HG03378 (cell line): ENCODE measurements at regions not wholly inside any gene's neighbourhood (a gene's known extent, or its start where the extent isn't known, plus 50 kb on each side); places are given as distances from the start of the nearest gene placed in this dataset.
"Not testable (repeated sequence)": the region's sequence is repeated elsewhere in the genome, so short reads cannot be mapped to it uniquely, and the experiment has no call there.

Source experiments
- ATAC-seq: cut with Tn5 transposase; IDR thresholded peaks from one replicate; pipeline ENCODE4 v1.9.1; 2021; ENCODE audit warnings: mild to moderate bottlenecking, moderate library complexity; ENCODE audit not compliant: unreplicated experiment

DNA sequence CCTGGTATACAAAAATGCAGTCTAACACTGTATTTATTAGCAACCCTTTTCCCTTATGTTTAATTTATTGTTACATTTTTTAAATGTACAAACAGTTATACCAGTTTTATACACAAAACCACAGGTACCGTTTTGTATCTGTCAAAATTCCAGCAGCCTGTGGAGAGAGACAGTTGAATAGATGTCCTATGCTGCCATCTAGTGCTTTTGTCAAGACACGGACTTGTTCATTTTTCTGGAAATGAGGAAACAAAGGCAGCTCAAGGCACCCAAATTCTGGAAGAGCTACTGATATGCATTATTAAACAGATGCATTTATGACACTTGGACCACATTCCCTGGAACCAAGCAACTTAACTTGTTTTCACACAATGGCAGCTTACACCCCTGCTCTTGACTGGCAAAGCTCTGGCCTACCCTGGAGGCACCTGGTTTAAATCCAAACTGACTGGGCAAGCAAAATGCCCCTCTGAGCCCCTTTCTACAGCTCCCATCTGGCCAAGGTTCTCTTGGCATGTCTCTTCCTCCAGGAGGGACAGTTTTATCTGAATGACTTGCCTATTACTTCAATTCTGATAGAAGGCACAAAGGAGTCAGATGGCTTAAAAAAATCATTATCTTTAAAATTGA, 286.9 kb upstream of the PRKD1 start:
- ATAC-seq, result peak; percentile 59

DNA sequence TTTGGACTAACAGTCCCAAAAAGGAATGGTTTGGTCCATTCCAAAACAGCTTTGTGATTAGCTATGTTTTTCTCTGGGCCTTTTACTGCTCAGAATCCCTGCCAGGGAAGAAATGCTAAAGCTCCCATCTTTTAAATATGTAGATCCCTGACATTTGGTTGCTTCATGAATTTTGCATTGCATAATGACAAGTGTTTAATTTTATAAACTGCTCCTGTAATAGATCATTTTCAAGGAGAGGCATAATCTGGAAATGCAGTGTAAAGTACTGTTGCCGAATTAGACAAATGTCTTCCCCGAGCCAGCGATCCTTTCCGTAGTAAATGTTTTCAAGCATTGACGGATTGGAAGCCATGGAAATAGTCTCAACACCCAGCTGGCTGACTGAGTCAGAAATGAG, 291.3 kb upstream of the PRKD1 start:
- ATAC-seq, result no peak

GRCh38 chr14:30221546-30221945, 293.9 kb upstream of the PRKD1 start:
- no peak for ATAC-seq

- no peak for ATAC-seq
These were observed 295.7 kb upstream of the PRKD1 start for GRCh38 chr14:30223385-30223785.

DNA sequence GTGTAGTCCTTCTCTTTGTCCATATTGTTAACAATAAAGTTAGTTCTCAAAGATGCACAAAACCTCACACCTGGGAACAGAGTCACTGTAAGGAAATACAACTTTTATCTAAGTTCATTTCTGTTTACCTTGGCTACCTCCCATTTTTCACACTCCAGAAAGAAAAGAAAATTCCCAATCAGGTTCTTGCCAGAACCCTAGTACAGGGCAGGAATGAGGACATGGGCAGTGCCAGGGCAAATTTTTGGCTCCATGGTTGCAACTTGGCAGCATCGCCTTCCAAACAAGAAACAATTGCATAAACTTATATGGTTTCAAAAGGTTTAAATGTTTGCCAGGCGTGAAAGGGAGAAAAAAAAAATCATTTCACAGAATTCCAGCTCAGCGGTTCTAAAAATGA, 296.3 kb upstream of the PRKD1 start:
- ATAC-seq, result no peak

- ATAC-seq, result no peak
These were observed 297.5 kb upstream of the PRKD1 start for GRCh38 chr14:30225176-30225575.

- ATAC-seq, result no peak
These were observed 299.8 kb upstream of the PRKD1 start for GRCh38 chr14:30227436-30227835.

DNA sequence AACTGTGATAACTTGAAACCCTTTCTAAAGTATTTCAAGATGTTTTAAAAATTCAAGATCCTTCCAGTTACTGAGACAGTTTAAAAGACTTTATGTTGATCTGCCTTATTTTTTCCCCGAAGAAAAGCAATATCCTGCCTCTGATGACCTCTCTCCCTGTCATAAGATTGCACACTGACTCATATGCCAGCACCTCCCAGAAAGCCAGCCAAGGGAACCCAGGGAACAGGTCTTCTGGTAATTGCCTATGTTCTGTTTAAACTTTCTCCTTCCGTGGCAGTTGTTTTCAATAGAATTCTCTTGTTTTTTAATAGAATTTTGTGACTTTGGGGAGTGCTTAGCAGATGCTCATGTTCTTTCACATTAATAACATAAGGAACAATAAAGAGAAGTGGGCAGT, 300.2 kb upstream of the PRKD1 start:
- ATAC-seq, result no peak

GRCh38 chr14:30230719-30231118, 303.1 kb upstream of the PRKD1 start:
- ATAC-seq, result no peak

DNA sequence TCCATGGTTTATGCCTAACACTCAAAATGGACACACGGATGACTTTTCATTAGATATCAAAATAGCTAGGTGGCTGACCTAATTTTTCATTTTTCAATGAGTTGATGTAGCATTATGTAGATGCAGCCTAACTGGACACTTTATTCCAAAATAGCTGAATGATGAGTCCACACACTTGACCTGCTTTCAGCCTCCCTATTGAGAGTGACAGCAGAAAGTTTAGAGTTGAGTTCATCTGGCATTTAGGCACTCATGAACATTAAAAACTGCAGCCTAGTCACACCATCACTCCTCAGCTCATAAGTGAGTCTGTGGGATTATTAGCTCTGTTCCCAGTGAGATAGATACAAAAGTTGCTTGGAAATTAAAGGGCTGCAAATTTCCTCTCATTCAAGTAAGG, 307.3 kb upstream of the PRKD1 start:
- no peak for ATAC-seq

DNA sequence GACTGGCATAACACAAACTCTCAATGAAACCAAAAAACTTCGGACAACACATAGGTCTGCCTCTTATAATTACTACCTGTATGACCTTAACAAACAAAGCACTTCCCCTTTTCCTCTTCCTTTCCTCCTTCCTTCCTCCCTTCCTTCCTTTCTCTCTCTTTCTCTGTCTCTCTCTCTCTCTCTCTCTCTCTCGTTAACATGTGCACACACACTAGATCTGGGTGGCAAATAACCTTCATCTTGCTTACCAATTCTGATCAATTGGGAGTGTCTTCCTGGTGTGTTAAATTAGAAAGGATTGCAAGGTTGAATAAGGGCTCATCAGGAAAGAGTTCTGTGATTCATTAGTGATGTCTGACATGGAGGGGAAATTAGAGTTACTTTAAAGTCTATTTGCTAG, 307.8 kb upstream of the PRKD1 start:
- no peak for ATAC-seq

- ATAC-seq, result no peak
These were observed 311.3 kb upstream of the PRKD1 start for GRCh38 chr14:30238936-30239335.

DNA sequence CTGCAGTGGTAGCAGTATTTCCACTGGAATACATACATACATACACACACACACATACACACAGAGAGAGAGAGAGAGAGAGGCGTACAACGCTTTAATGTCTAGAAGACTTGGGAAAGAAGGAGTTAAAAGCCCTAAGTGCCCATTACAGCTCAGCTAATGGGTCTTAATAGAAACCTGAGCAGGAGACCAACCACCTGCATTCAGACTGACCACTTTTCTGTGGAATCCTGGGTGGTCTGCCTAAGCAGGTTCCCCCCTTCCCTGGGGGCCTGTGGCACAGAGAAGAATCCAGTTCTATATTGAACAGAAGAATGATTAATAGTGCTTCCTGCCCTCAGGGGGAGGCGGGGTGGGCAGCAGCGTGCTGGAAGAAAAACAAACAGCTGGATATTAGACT, 312.4 kb upstream of the PRKD1 start:
- ATAC-seq, result no peak

- no peak for ATAC-seq
These were observed 313.0 kb upstream of the PRKD1 start for GRCh38 chr14:30240685-30241084.

DNA sequence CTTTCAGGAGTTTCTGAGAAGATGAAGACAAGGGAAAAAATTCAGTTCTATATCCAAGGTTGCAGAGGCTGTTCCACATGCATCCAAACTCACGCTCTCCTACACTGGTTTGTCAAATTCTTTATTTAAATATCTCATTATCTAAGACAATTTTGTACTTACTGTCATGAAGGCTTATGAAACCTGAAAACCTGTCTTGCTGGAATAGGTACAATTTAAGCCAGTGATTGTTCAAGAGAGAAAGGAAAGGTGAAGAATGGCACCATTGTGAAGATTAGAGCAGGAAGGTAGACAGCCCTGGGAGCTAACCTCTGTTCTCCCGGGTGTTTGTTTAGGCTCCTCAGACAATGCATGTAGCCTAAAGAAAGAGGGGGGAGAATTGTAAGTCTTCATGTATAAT, 315.1 kb upstream of the PRKD1 start:
- no peak for ATAC-seq

DNA sequence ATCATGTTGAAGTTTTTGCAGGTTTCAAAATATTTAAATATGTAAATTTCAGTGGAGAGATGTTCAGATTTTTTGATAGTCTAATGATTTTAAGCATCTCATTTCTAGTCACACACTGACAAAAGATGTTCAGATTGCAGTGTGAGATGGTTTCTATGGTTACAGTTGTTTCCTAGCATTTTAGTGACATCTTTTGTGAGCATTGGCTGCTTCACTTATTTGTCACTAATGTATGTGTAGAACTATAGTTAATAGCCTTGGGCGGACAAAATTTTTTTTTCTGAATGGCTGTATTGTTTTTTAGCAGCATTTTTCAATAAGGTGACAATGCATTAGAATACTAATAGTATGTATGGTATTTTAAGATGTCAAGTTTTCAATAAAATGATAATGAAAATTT, 315.6 kb upstream of the PRKD1 start:
- no peak for ATAC-seq

- ATAC-seq, result no peak
These were observed 315.2 kb upstream of the G2E3 start for GRCh38 chr14:30243805-30244204.

- not testable (repeated sequence) for ATAC-seq
These were observed 314.6 kb upstream of the G2E3 start for GRCh38 chr14:30244348-30244747.

DNA sequence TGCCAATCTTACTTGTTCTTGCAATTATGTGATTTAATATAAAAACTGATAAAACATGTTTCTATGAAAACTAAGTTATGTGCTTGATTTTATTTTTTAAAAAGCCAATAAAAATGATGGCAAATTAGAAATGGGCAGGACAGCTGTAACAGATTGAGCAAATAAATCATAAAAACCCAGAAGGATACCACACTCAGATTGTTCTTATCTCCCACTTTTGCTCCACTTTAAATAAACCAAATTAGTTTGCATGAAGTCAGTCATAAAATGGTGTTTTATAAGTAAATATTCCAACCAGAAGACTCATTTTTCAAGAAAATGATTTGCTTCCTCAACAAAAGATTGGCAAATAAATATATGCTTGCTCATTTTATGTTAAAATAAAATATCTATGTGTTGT, 307.9 kb upstream of the G2E3 start:
- no peak for ATAC-seq

DNA sequence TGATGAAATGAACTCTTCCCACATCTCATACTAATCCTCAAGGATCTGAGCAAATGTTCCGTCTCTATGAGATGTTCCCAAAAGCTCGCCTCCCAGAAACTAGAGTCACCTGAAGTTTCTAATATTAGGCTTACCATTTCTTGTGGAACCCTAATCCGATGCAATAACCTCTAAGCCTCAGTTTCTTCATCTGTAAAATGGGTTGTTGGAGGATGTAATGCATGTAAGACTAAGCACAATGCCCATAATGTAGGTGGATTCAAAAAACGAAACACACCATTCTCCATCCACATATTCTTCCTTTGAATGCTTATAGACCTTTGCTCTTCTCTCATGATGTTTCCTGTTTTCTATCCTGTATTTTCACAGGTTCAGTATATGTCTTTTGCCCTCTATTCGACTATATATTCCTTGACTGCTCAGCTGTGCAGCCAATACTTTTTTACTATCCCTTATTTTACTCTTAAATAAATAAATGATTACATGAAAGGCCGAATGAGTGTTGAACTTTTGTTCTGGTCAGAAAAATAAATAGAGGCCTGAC, 307.3 kb upstream of the G2E3 start:
- ATAC-seq, result no peak

DNA sequence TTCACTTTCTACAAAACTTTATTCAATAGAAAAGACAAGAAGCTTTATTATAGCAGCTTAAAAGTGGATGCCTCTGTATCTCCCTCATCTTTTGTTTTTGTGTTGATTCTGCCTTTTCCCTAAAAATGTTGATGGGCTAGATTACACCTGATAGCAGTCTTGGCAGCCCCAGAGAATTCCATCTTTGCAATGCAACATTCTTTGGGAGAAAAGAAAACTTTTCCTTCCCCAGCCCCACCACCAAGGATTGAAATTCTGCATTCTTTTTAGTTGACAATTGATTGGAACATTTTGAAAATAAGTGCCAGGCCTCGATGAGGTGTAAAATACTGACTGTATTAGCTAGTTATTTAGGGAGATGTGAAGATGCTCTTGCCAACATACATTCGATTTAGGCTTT, 306.8 kb upstream of the G2E3 start:
- no peak for ATAC-seq

- ATAC-seq, result no peak
These were observed 305.9 kb upstream of the G2E3 start for GRCh38 chr14:30252783-30253674.
